HEK293 (cell line): ENCODE measurements at regions not wholly inside any gene's neighbourhood (a gene's known extent, or its start where the extent isn't known, plus 50 kb on each side); places are given as distances from the start of the nearest gene placed in this dataset.

Experiments used
- MYNN ChIP-seq: fragments of 450-650 bp; formaldehyde crosslinking; IDR thresholded peaks from 2 replicates; pipeline ENCODE4 v1.5.1; 2016; ENCODE audit warnings: missing biosample characterization, missing genetic modification characterization, borderline replicate concordance
- ZNF184 ChIP-seq: fragments of 450-650 bp; IDR thresholded peaks from 2 replicates; pipeline ENCODE4 v1.5.1; 2018; ENCODE audit warnings: missing biosample characterization, mild to moderate bottlenecking, missing genetic modification characterization
- ZNF26 ChIP-seq: fragments of 450-650 bp; formaldehyde crosslinking; IDR thresholded peaks from 2 replicates; pipeline ENCODE4 v1.5.1; 2016; ENCODE audit warnings: missing biosample characterization, missing genetic modification characterization
- TF ChIP-seq, protein P1 (sequence below): sonication (generic); formaldehyde crosslinking; IDR thresholded peaks from 2 replicates; pipeline ENCODE4 v1.8.1; 2022; ENCODE audit warnings: mild to moderate bottlenecking, moderate library complexity, missing genetic modification reagents
- TF ChIP-seq, protein P2 (sequence below): fragments of 450-650 bp; formaldehyde crosslinking; IDR thresholded peaks from 2 replicates; pipeline ENCODE4 v1.5.1; 2016; ENCODE audit warnings: missing biosample characterization, missing genetic modification characterization

GRCh38 chr5:167759057-167759821 lies 532.2 kb upstream of the WWC1 start:
- TF ChIP-seq ZNF26 (tag by site-specific recombination), result no peak
- TF ChIP-seq, protein P1, sequence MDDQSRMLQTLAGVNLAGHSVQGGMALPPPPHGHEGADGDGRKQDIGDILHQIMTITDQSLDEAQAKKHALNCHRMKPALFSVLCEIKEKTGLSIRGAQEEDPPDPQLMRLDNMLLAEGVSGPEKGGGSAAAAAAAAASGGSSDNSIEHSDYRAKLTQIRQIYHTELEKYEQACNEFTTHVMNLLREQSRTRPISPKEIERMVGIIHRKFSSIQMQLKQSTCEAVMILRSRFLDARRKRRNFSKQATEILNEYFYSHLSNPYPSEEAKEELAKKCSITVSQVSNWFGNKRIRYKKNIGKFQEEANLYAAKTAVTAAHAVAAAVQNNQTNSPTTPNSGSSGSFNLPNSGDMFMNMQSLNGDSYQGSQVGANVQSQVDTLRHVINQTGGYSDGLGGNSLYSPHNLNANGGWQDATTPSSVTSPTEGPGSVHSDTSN (CRISPR knock-in tag), result no peak
- TF ChIP-seq, protein P2, sequence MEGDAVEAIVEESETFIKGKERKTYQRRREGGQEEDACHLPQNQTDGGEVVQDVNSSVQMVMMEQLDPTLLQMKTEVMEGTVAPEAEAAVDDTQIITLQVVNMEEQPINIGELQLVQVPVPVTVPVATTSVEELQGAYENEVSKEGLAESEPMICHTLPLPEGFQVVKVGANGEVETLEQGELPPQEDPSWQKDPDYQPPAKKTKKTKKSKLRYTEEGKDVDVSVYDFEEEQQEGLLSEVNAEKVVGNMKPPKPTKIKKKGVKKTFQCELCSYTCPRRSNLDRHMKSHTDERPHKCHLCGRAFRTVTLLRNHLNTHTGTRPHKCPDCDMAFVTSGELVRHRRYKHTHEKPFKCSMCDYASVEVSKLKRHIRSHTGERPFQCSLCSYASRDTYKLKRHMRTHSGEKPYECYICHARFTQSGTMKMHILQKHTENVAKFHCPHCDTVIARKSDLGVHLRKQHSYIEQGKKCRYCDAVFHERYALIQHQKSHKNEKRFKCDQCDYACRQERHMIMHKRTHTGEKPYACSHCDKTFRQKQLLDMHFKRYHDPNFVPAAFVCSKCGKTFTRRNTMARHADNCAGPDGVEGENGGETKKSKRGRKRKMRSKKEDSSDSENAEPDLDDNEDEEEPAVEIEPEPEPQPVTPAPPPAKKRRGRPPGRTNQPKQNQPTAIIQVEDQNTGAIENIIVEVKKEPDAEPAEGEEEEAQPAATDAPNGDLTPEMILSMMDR, result no peak
- no peak for TF ChIP-seq MYNN (tag by site-specific recombination)
- TF ChIP-seq ZNF184 (tag by site-specific recombination), result no peak
